ENCODE measurements at regions not wholly inside any gene's neighbourhood (a gene's known extent, or its start where the extent isn't known, plus 50 kb on each side); places are given as distances from the start of the nearest gene placed in this dataset.

DNA sequence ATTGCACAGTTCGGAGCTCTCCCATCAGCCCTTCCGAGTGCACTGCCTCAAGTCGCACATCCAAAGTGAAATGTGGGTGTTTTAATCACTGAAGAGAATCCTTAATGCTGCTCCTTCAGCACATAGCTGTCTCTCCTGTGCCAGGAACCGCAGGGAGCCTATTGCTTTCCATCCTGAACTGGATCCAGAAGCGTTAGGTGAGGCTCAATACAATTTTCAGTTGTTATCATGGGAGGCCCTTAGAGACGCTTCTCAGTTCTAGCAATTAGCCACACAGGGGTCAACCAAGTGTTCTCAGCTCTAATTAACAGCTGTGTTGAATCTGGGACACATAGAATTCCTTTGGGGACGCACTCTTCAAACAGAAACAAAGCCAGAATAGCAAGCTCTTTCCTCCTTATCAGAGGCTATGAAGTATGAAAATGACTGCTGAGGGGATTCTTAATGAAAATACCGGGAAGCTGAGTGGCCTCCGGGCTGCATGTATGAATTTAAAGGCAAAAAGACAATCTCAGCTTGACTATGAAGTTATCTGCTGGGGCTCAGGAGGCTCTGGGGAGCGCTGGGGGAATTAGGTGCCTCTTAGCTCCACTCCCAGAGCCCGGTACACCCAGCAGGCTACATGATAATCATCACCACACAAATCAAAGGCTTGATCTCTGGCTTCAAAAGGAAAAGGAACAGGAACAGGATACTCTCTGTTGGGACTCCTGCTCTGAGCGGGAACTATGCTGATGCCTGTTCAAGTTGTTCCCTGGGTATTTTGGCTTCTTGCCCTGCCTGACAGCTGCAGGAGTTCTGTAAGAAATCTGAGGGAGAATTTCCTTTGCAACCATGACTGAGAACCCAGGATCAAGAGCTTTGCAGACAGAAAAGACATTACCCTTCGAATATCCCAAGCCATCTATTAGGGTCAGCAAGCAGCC lies 55.4 kb upstream of the NCOA1 start:
- Histone ChIP-seq H3K4me1 (ENCODE audit: control insufficient read depth in 4 of 4, insufficient read depth in 4 of 4, low read length in 3 of 4) (no peaks in the 10 kb centered on the region), H3K9me3 (ENCODE audit: control insufficient read depth in 4 of 4, low read length in 3 of 4) (no peaks in the 10 kb centered on the region), H3K4me3 (ENCODE audit: low read depth in 1 of 3, low read length in 3 of 3) (no peak overlapping the region), H3K27me3 (ENCODE audit: control insufficient read depth in 4 of 4, insufficient read depth in 4 of 4, low read length in 3 of 4) (no peaks in the 10 kb centered on the region), H3K9ac (ENCODE audit: low read depth in 1 of 2, low read length in 2 of 2) (no peak overlapping the region), H3K36me3 (ENCODE audit: control insufficient read depth in 4 of 4, insufficient read depth in 3 of 4, low read depth in 1 of 4, low read length in 3 of 4) (no peaks in the 10 kb centered on the region), H3K27ac (ENCODE audit: low read depth in 1 of 2, low read length in 2 of 2) (no peak overlapping the region)
- DNase-seq (ENCODE audit: low spot score): no peak
- peak; percentile 28 for TF ChIP-seq NR2F2 (IDR thresholded peaks at IDR 0.05)
- TF ChIP-seq EGR1 (IDR thresholded peaks at IDR 0.05; ENCODE audit: low read depth in 2 of 2): no peak
- no peak for TF ChIP-seq RAD21 (IDR thresholded peaks at IDR 0.05)
- TF ChIP-seq YY1 (IDR thresholded peaks at IDR 0.05): no peak
- WGBS: 77% methylated on average over 13 of the region's 13 CpGs

DNA sequence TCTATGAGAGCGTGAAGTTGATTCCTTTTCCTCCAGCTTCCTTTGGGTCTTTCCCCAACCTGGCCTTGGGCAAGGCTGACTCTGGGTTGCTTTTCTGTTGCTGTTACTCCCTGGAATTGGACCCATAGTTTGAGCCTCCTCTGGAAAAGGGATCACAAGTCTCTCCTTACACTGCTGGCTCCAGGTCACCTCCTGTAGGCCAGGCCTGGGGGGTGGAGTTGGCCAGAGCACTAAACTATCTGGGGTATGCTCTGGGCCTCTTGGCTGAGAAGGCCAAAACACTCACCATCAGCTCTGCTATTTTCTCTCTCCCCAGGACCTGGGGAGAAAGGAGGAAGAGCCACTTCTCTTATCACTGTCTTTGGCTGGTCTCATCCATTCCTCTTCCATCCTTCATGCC lies 56.5 kb upstream of the NCOA1 start:
- Histone ChIP-seq H3K9me3 (ENCODE audit: control insufficient read depth in 4 of 4, low read length in 3 of 4) (no peaks in the 10 kb centered on the region), H3K36me3 (ENCODE audit: control insufficient read depth in 4 of 4, insufficient read depth in 3 of 4, low read depth in 1 of 4, low read length in 3 of 4) (no peaks in the 10 kb centered on the region), H3K4me1 (ENCODE audit: control insufficient read depth in 4 of 4, insufficient read depth in 4 of 4, low read length in 3 of 4) (no peaks in the 10 kb centered on the region), H3K27me3 (ENCODE audit: control insufficient read depth in 4 of 4, insufficient read depth in 4 of 4, low read length in 3 of 4) (no peaks in the 10 kb centered on the region), H3K4me3 (ENCODE audit: low read depth in 1 of 3, low read length in 3 of 3) (no peak overlapping the region), H3K9ac (ENCODE audit: low read depth in 1 of 2, low read length in 2 of 2) (no peak overlapping the region), H3K27ac (ENCODE audit: low read depth in 1 of 2, low read length in 2 of 2) (no peak overlapping the region)
- no peak for DNase-seq (ENCODE audit: low spot score)
- WGBS: 98% methylated on average over 1 of the region's 1 CpG
- TF ChIP-seq JUND (IDR thresholded peaks at IDR 0.05): no peak
- TF ChIP-seq ATF3 (IDR thresholded peaks at IDR 0.05): no peak
- TF ChIP-seq MAX (IDR thresholded peaks at IDR 0.05): no peak
- TF ChIP-seq YY1 (IDR thresholded peaks at IDR 0.05): no peak
- TF ChIP-seq GABPA (IDR thresholded peaks at IDR 0.05 in 1 of 2, conservative IDR thresholded peaks at IDR 0.05 in 1 of 2): no peak
- no peak for TF ChIP-seq CTCF (IDR thresholded peaks at IDR 0.05; ENCODE audit: low read depth, low read length, missing input control)
- no peak for TF ChIP-seq HNF4A (conservative IDR thresholded peaks at IDR 0.05)
- TF ChIP-seq RAD21 (IDR thresholded peaks at IDR 0.05): no peak
- TF ChIP-seq EGR1 (IDR thresholded peaks at IDR 0.05; ENCODE audit: low read depth in 2 of 2): no peak
- TF ChIP-seq TAF1 (conservative IDR thresholded peaks at IDR 0.05): no peak
- no peak for TF ChIP-seq HNF4G (IDR thresholded peaks at IDR 0.05)

DNA sequence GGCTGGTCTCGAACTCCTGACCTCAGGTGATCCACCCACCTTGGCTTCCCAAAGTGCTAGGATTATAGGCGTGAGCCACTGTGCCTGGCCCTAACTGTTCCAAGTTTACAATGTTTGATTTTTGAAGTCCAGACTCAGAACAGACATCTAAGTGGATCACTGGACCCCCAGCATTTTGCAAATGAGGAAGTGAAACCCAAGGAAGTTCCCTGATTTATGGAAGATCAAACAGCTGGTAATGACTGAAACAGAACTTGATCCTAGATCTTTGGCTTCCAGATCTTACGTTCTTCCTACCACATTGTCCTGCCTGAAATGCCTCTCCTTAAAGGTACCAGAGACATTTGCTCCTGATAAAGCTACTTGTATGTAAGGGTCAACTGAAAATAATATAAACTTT lies 58.3 kb upstream of the NCOA1 start:
- no peak overlapping the region for H3K4me3 ChIP-seq (ENCODE audit: low read depth in 1 of 3, low read length in 3 of 3)
- no peaks in the 10 kb centered on the region for H3K4me1 ChIP-seq (ENCODE audit: control insufficient read depth in 4 of 4, insufficient read depth in 4 of 4, low read length in 3 of 4)
- no peaks in the 10 kb centered on the region for H3K36me3 ChIP-seq (ENCODE audit: control insufficient read depth in 4 of 4, insufficient read depth in 3 of 4, low read depth in 1 of 4, low read length in 3 of 4)
- TF ChIP-seq FOXA2 (IDR thresholded peaks at IDR 0.05): no peak
- TF ChIP-seq GABPA (IDR thresholded peaks at IDR 0.05 in 1 of 2, conservative IDR thresholded peaks at IDR 0.05 in 1 of 2): no peak
- no peak for TF ChIP-seq ATF3 (IDR thresholded peaks at IDR 0.05)
- TF ChIP-seq REST (IDR thresholded peaks at IDR 0.05): no peak
- no peak for DNase-seq (ENCODE audit: low spot score)
- H3K27ac ChIP-seq (ENCODE audit: low read depth in 1 of 2, low read length in 2 of 2): no peak overlapping the region
- 89% methylated on average over 3 of the region's 3 CpGs for WGBS
- no peaks in the 10 kb centered on the region for H3K9me3 ChIP-seq (ENCODE audit: control insufficient read depth in 4 of 4, low read length in 3 of 4)
- no peak overlapping the region for H3K9ac ChIP-seq (ENCODE audit: low read depth in 1 of 2, low read length in 2 of 2)
- no peaks in the 10 kb centered on the region for H3K27me3 ChIP-seq (ENCODE audit: control insufficient read depth in 4 of 4, insufficient read depth in 4 of 4, low read length in 3 of 4)
